ENCODE measurements at regions not wholly inside any gene's neighbourhood (a gene's known extent, or its start where the extent isn't known, plus 50 kb on each side); places are given as distances from the start of the nearest gene placed in this dataset.

DNA sequence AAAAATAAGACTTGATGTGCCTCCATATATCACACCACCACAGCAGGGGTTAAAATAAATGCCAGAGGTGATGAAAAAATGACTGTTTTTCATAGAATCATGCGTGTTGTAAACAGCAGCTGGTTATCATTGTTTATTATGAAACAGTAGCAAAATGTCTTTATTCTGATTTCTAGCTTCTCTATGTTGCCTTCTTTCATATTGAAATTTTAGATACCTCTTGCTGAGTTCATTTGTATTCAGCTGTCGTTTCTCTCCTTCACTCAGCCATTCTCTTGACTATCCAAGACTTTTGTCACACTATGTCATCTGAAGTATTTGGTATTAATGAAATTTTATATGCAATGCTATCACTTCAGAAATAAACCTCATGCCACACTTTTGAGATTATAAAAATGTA lies 465.0 kb downstream of the TAF11L14 start:
- Histone ChIP-seq H3K27me3 (replicated peaks in 1 of 2; ENCODE audit: control insufficient read depth in 2 of 2, extremely low read depth in 1 of 2, insufficient read depth in 2 of 2, low read length in 1 of 2) (no peaks in the 10 kb centered on the region), H3K9me3 (no peaks in the 10 kb centered on the region), H3K27ac (ENCODE audit: low read length) (no peak overlapping the region), H3K36me3 (ENCODE audit: control insufficient read depth in 2 of 2, extremely low read depth in 1 of 2, insufficient read depth in 1 of 2, low read length in 1 of 2) (no peaks in the 10 kb centered on the region), H3K4me3 (ENCODE audit: control insufficient read depth in 1 of 2, extremely low read depth in 1 of 2, low read length in 1 of 2) (no peak overlapping the region), H3K4me1 (ENCODE audit: control insufficient read depth in 1 of 2, extremely low read depth in 1 of 2, insufficient read depth in 2 of 2, low read length in 2 of 2) (no peaks in the 10 kb centered on the region)
- Mint-ChIP-seq H3K4me3 (no peak overlapping the region), H3K27me3 (no peaks in the 10 kb centered on the region), H3K4me1 (no peaks in the 10 kb centered on the region), H3K27ac (no peak overlapping the region), H3K36me3 (no peaks in the 10 kb centered on the region), H3K9me3 (peaks cover 0 to 16% (median 8%) of the 10 kb centered on the region in 3 donors)
- no peak for DNase-seq
- no CpG with 5 or more reads among the region's 2 CpGs for WGBS (ENCODE audit: insufficient coverage)
- ChIA-PET POLR2A (no interaction called here), CTCF (no interaction called here)
- no peak for ATAC-seq (replicated peaks in 1 of 4)

DNA sequence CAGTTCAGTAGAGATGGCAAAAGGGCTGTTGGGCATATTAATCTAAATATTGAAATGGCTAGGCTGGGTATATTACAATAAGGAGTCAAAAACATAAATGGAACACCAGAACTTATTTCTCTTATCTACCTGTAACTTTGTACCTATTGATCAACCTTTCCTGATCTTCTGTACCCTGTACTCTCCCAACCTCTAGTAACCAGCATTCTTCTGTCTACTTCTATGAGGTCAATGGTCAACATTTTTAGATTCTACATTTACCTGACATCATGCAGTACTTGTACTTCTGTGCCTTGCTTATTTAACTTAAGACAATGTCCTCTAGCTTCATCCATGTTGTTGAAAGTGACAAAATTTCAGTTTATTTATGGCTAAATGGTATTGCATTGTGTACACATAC lies 467.3 kb downstream of the TAF11L14 start:
- Mint-ChIP-seq H3K4me1 (no peaks in the 10 kb centered on the region), H3K27ac (no peak overlapping the region), H3K9me3 (peaks cover 3 to 8% (median 4%) of the 10 kb centered on the region in 3 donors), H3K27me3 (no peaks in the 10 kb centered on the region), H3K4me3 (no peak overlapping the region), H3K36me3 (no peaks in the 10 kb centered on the region)
- Histone ChIP-seq H3K4me1 (ENCODE audit: control insufficient read depth in 1 of 2, extremely low read depth in 1 of 2, insufficient read depth in 2 of 2, low read length in 2 of 2) (no peaks in the 10 kb centered on the region), H3K9me3 (no peaks in the 10 kb centered on the region), H3K4me3 (ENCODE audit: control insufficient read depth in 1 of 2, extremely low read depth in 1 of 2, low read length in 1 of 2) (no peak overlapping the region), H3K27ac (ENCODE audit: low read length) (no peak overlapping the region), H3K27me3 (replicated peaks in 1 of 2; ENCODE audit: control insufficient read depth in 2 of 2, extremely low read depth in 1 of 2, insufficient read depth in 2 of 2, low read length in 1 of 2) (no peaks in the 10 kb centered on the region), H3K36me3 (ENCODE audit: control insufficient read depth in 2 of 2, extremely low read depth in 1 of 2, insufficient read depth in 1 of 2, low read length in 1 of 2) (no peaks in the 10 kb centered on the region)
- DNase-seq (no peak), ATAC-seq (replicated peaks in 1 of 4) (no peak)
- ChIA-PET POLR2A (no interaction called here), CTCF (no interaction called here)

GRCh38 chr5:18102733-18103132 lies 468.5 kb downstream of the TAF11L14 start:
- Histone ChIP-seq H3K27me3 (replicated peaks in 1 of 2; ENCODE audit: control insufficient read depth in 2 of 2, extremely low read depth in 1 of 2, insufficient read depth in 2 of 2, low read length in 1 of 2) (no peaks in the 10 kb centered on the region), H3K36me3 (ENCODE audit: control insufficient read depth in 2 of 2, extremely low read depth in 1 of 2, insufficient read depth in 1 of 2, low read length in 1 of 2) (no peaks in the 10 kb centered on the region), H3K4me3 (ENCODE audit: control insufficient read depth in 1 of 2, extremely low read depth in 1 of 2, low read length in 1 of 2) (no peak overlapping the region), H3K4me1 (ENCODE audit: control insufficient read depth in 1 of 2, extremely low read depth in 1 of 2, insufficient read depth in 2 of 2, low read length in 2 of 2) (no peaks in the 10 kb centered on the region), H3K27ac (ENCODE audit: low read length) (no peak overlapping the region), H3K9me3 (no peaks in the 10 kb centered on the region)
- 50% methylated on average over 1 of the region's 1 CpG for WGBS (ENCODE audit: insufficient coverage)
- peaks cover 4 to 8% (median 6%) of the 10 kb centered on the region in 3 donors for H3K9me3 Mint-ChIP-seq
- ChIA-PET POLR2A (no interaction called here), CTCF (no interaction called here)
- H3K4me1 Mint-ChIP-seq: no peaks in the 10 kb centered on the region
- no peaks in the 10 kb centered on the region for H3K27me3 Mint-ChIP-seq
- no peak overlapping the region for H3K4me3 Mint-ChIP-seq
- DNase-seq (no peak), ATAC-seq (replicated peaks in 1 of 4) (no peak)
- no peak overlapping the region for H3K27ac Mint-ChIP-seq
- no peaks in the 10 kb centered on the region for H3K36me3 Mint-ChIP-seq

GRCh38 chr5:18105449-18105848 lies 471.2 kb downstream of the TAF11L14 start:
- Histone ChIP-seq H3K4me1 (ENCODE audit: control insufficient read depth in 1 of 2, extremely low read depth in 1 of 2, insufficient read depth in 2 of 2, low read length in 2 of 2) (no peaks in the 10 kb centered on the region), H3K27me3 (replicated peaks in 1 of 2; ENCODE audit: control insufficient read depth in 2 of 2, extremely low read depth in 1 of 2, insufficient read depth in 2 of 2, low read length in 1 of 2) (no peaks in the 10 kb centered on the region), H3K27ac (ENCODE audit: low read length) (no peak overlapping the region), H3K4me3 (ENCODE audit: control insufficient read depth in 1 of 2, extremely low read depth in 1 of 2, low read length in 1 of 2) (no peak overlapping the region), H3K9me3 (no peaks in the 10 kb centered on the region), H3K36me3 (ENCODE audit: control insufficient read depth in 2 of 2, extremely low read depth in 1 of 2, insufficient read depth in 1 of 2, low read length in 1 of 2) (no peaks in the 10 kb centered on the region)
- Mint-ChIP-seq H3K9me3 (peaks cover 3 to 14% (median 14%) of the 10 kb centered on the region in 3 donors), H3K4me1 (no peaks in the 10 kb centered on the region), H3K27ac (no peak overlapping the region), H3K4me3 (no peak overlapping the region), H3K27me3 (no peaks in the 10 kb centered on the region), H3K36me3 (no peaks in the 10 kb centered on the region)
- POLR2A ChIA-PET: no interaction called here
- CTCF ChIA-PET: no interaction called here
- WGBS (ENCODE audit: insufficient coverage): no CpG with 5 or more reads among the region's 1 CpG
- DNase-seq (no peak), ATAC-seq (replicated peaks in 1 of 4) (no peak)

DNA sequence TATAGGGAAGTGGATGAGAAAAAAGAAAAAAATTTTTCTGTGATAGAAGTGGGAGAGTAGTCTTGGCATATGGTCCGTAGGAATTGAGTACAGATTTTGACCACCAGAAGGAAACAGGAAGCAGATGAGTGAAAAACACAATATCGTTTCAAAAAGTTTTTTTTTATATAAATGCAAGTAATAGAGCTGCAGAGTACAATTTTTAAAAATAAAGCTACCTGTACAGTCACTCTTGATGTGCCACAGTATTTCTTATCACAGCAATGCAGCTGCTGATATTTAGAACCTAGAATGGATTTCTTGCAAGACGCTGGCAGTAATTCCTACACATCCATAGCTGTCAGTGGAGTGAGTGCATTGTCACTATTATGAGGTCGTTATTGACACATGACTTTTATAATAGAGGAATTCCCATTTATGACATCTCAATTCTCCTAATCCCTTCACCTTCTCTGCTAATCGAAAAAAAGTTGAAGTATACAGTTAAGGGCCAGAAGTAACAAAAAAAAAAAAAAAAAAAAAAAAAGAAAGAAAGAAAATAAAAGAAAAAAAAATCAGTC lies 477.7 kb downstream of the TAF11L14 start:
- H3K9me3 Mint-ChIP-seq: peaks cover 9 to 21% (median 15%) of the 10 kb centered on the region in 3 donors
- CTCF ChIA-PET: no interaction called here
- POLR2A ChIA-PET: interaction anchor here in 1 of 2 donors (0.7 kb wide), 2 partner anchors 10 to 11 kb away, joined by 11 to 14 read pairs; no protein-coding TSS in a partner anchor
- Histone ChIP-seq H3K4me1 (ENCODE audit: control insufficient read depth in 1 of 2, extremely low read depth in 1 of 2, insufficient read depth in 2 of 2, low read length in 2 of 2) (no peaks in the 10 kb centered on the region), H3K27me3 (replicated peaks in 1 of 2; ENCODE audit: control insufficient read depth in 2 of 2, extremely low read depth in 1 of 2, insufficient read depth in 2 of 2, low read length in 1 of 2) (no peaks in the 10 kb centered on the region), H3K4me3 (ENCODE audit: control insufficient read depth in 1 of 2, extremely low read depth in 1 of 2, low read length in 1 of 2) (no peak overlapping the region), H3K27ac (ENCODE audit: low read length) (no peak overlapping the region), H3K36me3 (ENCODE audit: control insufficient read depth in 2 of 2, extremely low read depth in 1 of 2, insufficient read depth in 1 of 2, low read length in 1 of 2) (no peaks in the 10 kb centered on the region), H3K9me3 (no peaks in the 10 kb centered on the region)
- ATAC-seq (replicated peaks in 1 of 4): no peak
- H3K4me3 Mint-ChIP-seq: no peak overlapping the region
- no peaks in the 10 kb centered on the region for H3K27me3 Mint-ChIP-seq
- no peak overlapping the region for H3K27ac Mint-ChIP-seq
- no CpG with 5 or more reads among the region's 5 CpGs for WGBS (ENCODE audit: insufficient coverage)
- H3K36me3 Mint-ChIP-seq: no peaks in the 10 kb centered on the region
- no peaks in the 10 kb centered on the region for H3K4me1 Mint-ChIP-seq
- DNase-seq: no peak

GRCh38 chr5:18113721-18114120 lies 479.5 kb downstream of the TAF11L14 start:
- H3K27ac ChIP-seq (ENCODE audit: low read length): no peak overlapping the region
- no peak overlapping the region for H3K4me3 ChIP-seq (ENCODE audit: control insufficient read depth in 1 of 2, extremely low read depth in 1 of 2, low read length in 1 of 2)
- H3K27me3 Mint-ChIP-seq: no peaks in the 10 kb centered on the region
- ChIA-PET POLR2A (no interaction called here), CTCF (no interaction called here)
- no CpG with 5 or more reads among the region's 3 CpGs for WGBS (ENCODE audit: insufficient coverage)
- H3K4me1 Mint-ChIP-seq: no peaks in the 10 kb centered on the region
- DNase-seq (no peak), ATAC-seq (replicated peaks in 1 of 4) (no peak)
- H3K9me3 Mint-ChIP-seq: peaks cover 14 to 20% (median 18%) of the 10 kb centered on the region in 3 donors
- no peaks in the 10 kb centered on the region for H3K36me3 ChIP-seq (ENCODE audit: control insufficient read depth in 2 of 2, extremely low read depth in 1 of 2, insufficient read depth in 1 of 2, low read length in 1 of 2)
- no peak overlapping the region for H3K27ac Mint-ChIP-seq
- H3K9me3 ChIP-seq: no peaks in the 10 kb centered on the region
- no peaks in the 10 kb centered on the region for H3K4me1 ChIP-seq (ENCODE audit: control insufficient read depth in 1 of 2, extremely low read depth in 1 of 2, insufficient read depth in 2 of 2, low read length in 2 of 2)
- H3K4me3 Mint-ChIP-seq: no peak overlapping the region
- no peaks in the 10 kb centered on the region for H3K36me3 Mint-ChIP-seq
- H3K27me3 ChIP-seq (replicated peaks in 1 of 2; ENCODE audit: control insufficient read depth in 2 of 2, extremely low read depth in 1 of 2, insufficient read depth in 2 of 2, low read length in 1 of 2): no peaks in the 10 kb centered on the region

GRCh38 chr5:18114151-18114757 lies 480.0 kb downstream of the TAF11L14 start:
- Histone ChIP-seq H3K4me3 (ENCODE audit: control insufficient read depth in 1 of 2, extremely low read depth in 1 of 2, low read length in 1 of 2) (no peak overlapping the region), H3K36me3 (ENCODE audit: control insufficient read depth in 2 of 2, extremely low read depth in 1 of 2, insufficient read depth in 1 of 2, low read length in 1 of 2) (no peaks in the 10 kb centered on the region), H3K27ac (ENCODE audit: low read length) (no peak overlapping the region), H3K27me3 (replicated peaks in 1 of 2; ENCODE audit: control insufficient read depth in 2 of 2, extremely low read depth in 1 of 2, insufficient read depth in 2 of 2, low read length in 1 of 2) (no peaks in the 10 kb centered on the region), H3K9me3 (no peaks in the 10 kb centered on the region), H3K4me1 (ENCODE audit: control insufficient read depth in 1 of 2, extremely low read depth in 1 of 2, insufficient read depth in 2 of 2, low read length in 2 of 2) (no peaks in the 10 kb centered on the region)
- H3K9me3 Mint-ChIP-seq: peaks cover 16 to 22% (median 18%) of the 10 kb centered on the region in 3 donors
- H3K36me3 Mint-ChIP-seq: no peaks in the 10 kb centered on the region
- no peak for ATAC-seq (replicated peaks in 1 of 4)
- ChIA-PET POLR2A (no interaction called here), CTCF (no interaction called here)
- no peak for DNase-seq
- H3K4me3 Mint-ChIP-seq: no peak overlapping the region
- 60% methylated on average over 1 of the region's 6 CpGs for WGBS (ENCODE audit: insufficient coverage)
- H3K4me1 Mint-ChIP-seq: no peaks in the 10 kb centered on the region
- no peaks in the 10 kb centered on the region for H3K27me3 Mint-ChIP-seq
- H3K27ac Mint-ChIP-seq: no peak overlapping the region

All from T-cell (primary cell).